Liver (tissue), 7 donors: ENCODE measurements at regions not wholly inside any gene's neighbourhood (a gene's known extent, or its start where the extent isn't known, plus 50 kb on each side); places are given as distances from the start of the nearest gene placed in this dataset.

Experiments used
- DNase-seq: peaks from one replicate; pipeline ENCODE4 v3.0.0-alpha.2; 2017; ENCODE audit warnings: low spot score
- H3K27ac ChIP-seq, 2 donors: one replicate each; pipeline ENCODE4 v1.7.0; 2013; ENCODE audit warnings: inconsistent platforms in 2 of 2, low read length in 2 of 2, control low read depth in 1 of 2, low read depth in 1 of 2, mild to moderate bottlenecking in 1 of 2
- H3K27me3 ChIP-seq, 4 donors: one replicate each; pipeline versions ENCODE4 v1.6.1 to v1.7.0; 2013; ENCODE audit warnings: low read length in 3 of 4, inconsistent platforms in 1 of 4, mild to moderate bottlenecking in 1 of 4, moderate library complexity in 1 of 4; ENCODE audit not compliant: control insufficient read depth in 4 of 4, insufficient read depth in 4 of 4
- H3K36me3 ChIP-seq, 4 donors: one replicate each; pipeline versions ENCODE4 v1.6.1 to v1.7.0; 2013; ENCODE audit warnings: low read length in 3 of 4, mild to moderate bottlenecking in 3 of 4, low read depth in 1 of 4, moderate library complexity in 1 of 4; ENCODE audit not compliant: control insufficient read depth in 4 of 4, insufficient read depth in 3 of 4
- H3K4me1 ChIP-seq, 4 donors: one replicate each; pipeline versions ENCODE4 v1.6.1 to v1.7.0; 2013; ENCODE audit warnings: low read length in 3 of 4, mild to moderate bottlenecking in 3 of 4, moderate library complexity in 1 of 4; ENCODE audit not compliant: control insufficient read depth in 4 of 4, insufficient read depth in 4 of 4
- H3K4me3 ChIP-seq, 3 donors: one replicate each; pipeline versions ENCODE4 v1.6.1 to v1.7.0; 2013; ENCODE audit warnings: low read length in 3 of 3, control low read depth in 1 of 3, low read depth in 1 of 3, mild to moderate bottlenecking in 1 of 3
- H3K9ac ChIP-seq, 2 donors: one replicate each; pipeline ENCODE4 v1.7.0; 2013; ENCODE audit warnings: low read length in 2 of 2, mild to moderate bottlenecking in 2 of 2, moderate library complexity in 2 of 2, control low read depth in 1 of 2, low read depth in 1 of 2
- H3K9me3 ChIP-seq, 4 donors: one replicate each; pipeline versions ENCODE4 v1.6.1 to v1.7.0; 2013; ENCODE audit warnings: low read length in 3 of 4; ENCODE audit not compliant: control insufficient read depth in 4 of 4
- ATF3 ChIP-seq: IDR thresholded peaks from 2 replicates; pipeline ENCODE4 v1.6.1; 2016; ENCODE audit warnings: antibody characterized with exemption
- CTCF ChIP-seq: fragments of 150-350 bp; IDR thresholded peaks from 2 replicates; pipeline ENCODE4 v1.5.1; 2017; ENCODE audit warnings: improper control_type of control experiment, low read depth, low read length; ENCODE audit not compliant: missing input control
- EGR1 ChIP-seq, 2 donors: IDR thresholded peaks; 2 replicates each; pipeline ENCODE4 v1.6.1; 2016 to 2018; ENCODE audit warnings: antibody characterized with exemption in 2 of 2, low read depth in 2 of 2
- FOXA1 ChIP-seq: IDR thresholded peaks from 2 replicates; pipeline ENCODE4 v1.6.1; 2016; ENCODE audit warnings: antibody characterized with exemption
- FOXA2 ChIP-seq: IDR thresholded peaks from 2 replicates; pipeline ENCODE4 v1.6.1; 2016; ENCODE audit warnings: antibody characterized with exemption
- GABPA ChIP-seq, 2 donors: IDR thresholded peaks in 1 of 2; conservative IDR thresholded peaks in 1 of 2; 2 replicates each; pipeline ENCODE4 v1.6.1; 2016; ENCODE audit warnings: antibody characterized with exemption in 2 of 2, mild to moderate bottlenecking in 1 of 2, moderate library complexity in 1 of 2
- HNF4A ChIP-seq, 2 donors: conservative IDR thresholded peaks; 2 replicates each; pipeline ENCODE4 v1.6.1; 2016; ENCODE audit warnings: antibody characterized with exemption in 2 of 2, mild to moderate bottlenecking in 2 of 2
- HNF4G ChIP-seq: IDR thresholded peaks from 2 replicates; pipeline ENCODE4 v1.6.1; 2016; ENCODE audit warnings: antibody characterized with exemption
- JUND ChIP-seq, 2 donors: IDR thresholded peaks; 2 replicates each; pipeline ENCODE4 v1.6.1; 2016; ENCODE audit warnings: antibody characterized with exemption in 2 of 2
- MAX ChIP-seq: IDR thresholded peaks from 2 replicates; pipeline ENCODE4 v1.6.1; 2016; ENCODE audit warnings: antibody characterized with exemption
- NR2F2 ChIP-seq: IDR thresholded peaks from 2 replicates; pipeline ENCODE4 v1.6.1; 2016; ENCODE audit warnings: antibody characterized with exemption
- RAD21 ChIP-seq, 2 donors: IDR thresholded peaks; 2 replicates each; pipeline ENCODE4 v1.6.1; 2016; ENCODE audit warnings: antibody characterized with exemption in 2 of 2, mild to moderate bottlenecking in 2 of 2
- REST ChIP-seq: IDR thresholded peaks from 2 replicates; pipeline ENCODE4 v1.6.1; 2016; ENCODE audit warnings: antibody characterized with exemption, mild to moderate bottlenecking
- RXRA ChIP-seq, 2 donors: IDR thresholded peaks; 2 replicates each; pipeline ENCODE4 v1.6.1; 2017 to 2018; ENCODE audit warnings: antibody characterized with exemption in 2 of 2, mild to moderate bottlenecking in 1 of 2
- SP1 ChIP-seq: IDR thresholded peaks from 2 replicates; pipeline ENCODE4 v1.6.1; 2018; ENCODE audit warnings: antibody characterized with exemption, mild to moderate bottlenecking
- TAF1 ChIP-seq: conservative IDR thresholded peaks from 2 replicates; pipeline ENCODE4 v1.6.1; 2016; ENCODE audit warnings: antibody characterized with exemption, mild to moderate bottlenecking
- YY1 ChIP-seq: IDR thresholded peaks from 2 replicates; pipeline ENCODE4 v1.6.1; 2016; ENCODE audit warnings: antibody characterized with exemption, mild to moderate bottlenecking
- ZBTB33 ChIP-seq: IDR thresholded peaks from 2 replicates; pipeline ENCODE4 v1.6.1; 2016; ENCODE audit warnings: antibody characterized with exemption
- donor health status: healthy.
- donor health status: healthy.
- donor health status: healthy.
- donor health status: healthy.

GRCh38 chr15:26325495-26325894, 447.4 kb downstream of the GABRB3 start:
- peaks cover 0 to 5% (median 0%) of the 10 kb centered on the region in 4 donors for H3K27me3 ChIP-seq
- TF ChIP-seq FOXA2 (no peak), SP1 (no peak), GABPA (IDR thresholded peaks at IDR 0.05 in 1 of 2, conservative IDR thresholded peaks at IDR 0.05 in 1 of 2) (no peak), CTCF (no peak), FOXA1 (no peak), ATF3 (no peak), RAD21 (IDR thresholded peaks at IDR 0.05) (no peak), REST (no peak), RXRA (IDR thresholded peaks at IDR 0.05) (no peak), MAX (no peak), ZBTB33 (no peak), EGR1 (IDR thresholded peaks at IDR 0.05; ENCODE audit: low read depth in 2 of 2) (no peak), JUND (IDR thresholded peaks at IDR 0.05) (no peak), HNF4A (conservative IDR thresholded peaks at IDR 0.05) (no peak), NR2F2 (no peak), TAF1 (no peak), YY1 (no peak), HNF4G (no peak)
- no peak overlapping the region for H3K4me3 ChIP-seq

More at GRCh38 chr15:26325495-26325894, 447.4 kb downstream of the GABRB3 start:
- H3K4me1 ChIP-seq = no peaks in the 10 kb centered on the region
- H3K36me3 ChIP-seq = no peaks in the 10 kb centered on the region
- peaks cover 0 to 2% (median 0%) of the 10 kb centered on the region in 4 donors for H3K9me3 ChIP-seq
- H3K27ac ChIP-seq = no peak overlapping the region
- DNase-seq = no peak
- no peak overlapping the region for H3K9ac ChIP-seq
